Type B pancreatic cell (in vitro differentiated cells): ENCODE measurements at regions not wholly inside any gene's neighbourhood (a gene's known extent, or its start where the extent isn't known, plus 50 kb on each side); places are given as distances from the start of the nearest gene placed in this dataset.
"Not testable (repeated sequence)": the region's sequence is repeated elsewhere in the genome, so short reads cannot be mapped to it uniquely, and the experiment has no call there.

Experiments used
- DNase-seq: peaks from one replicate; pipeline ENCODE4 v3.0.0; 2021; ENCODE audit warnings: mixed read lengths; ENCODE audit not compliant: unreplicated experiment; ENCODE audit errors: extremely low spot score
- H3K27ac Mint-ChIP-seq: 2 replicates; pipeline ENCODE4 v1.8.0; 2021; ENCODE audit warnings: mild to moderate bottlenecking, mixed read lengths
- H3K27me3 Mint-ChIP-seq: 2 replicates; pipeline ENCODE4 v1.8.0; 2021; ENCODE audit warnings: mixed read lengths
- H3K36me3 Mint-ChIP-seq: 2 replicates; pipeline ENCODE4 v1.8.0; 2021; ENCODE audit warnings: mixed read lengths
- H3K4me1 Mint-ChIP-seq: one replicate; pipeline ENCODE4 v1.8.0; 2021; ENCODE audit warnings: mixed read lengths; ENCODE audit not compliant: unreplicated experiment
- H3K4me3 Mint-ChIP-seq: 2 replicates; pipeline ENCODE4 v1.8.0; 2021; ENCODE audit warnings: mild to moderate bottlenecking, mixed read lengths
- H3K9me3 Mint-ChIP-seq: 2 replicates; pipeline ENCODE4 v1.8.0; 2021; ENCODE audit warnings: mixed read lengths
- TF ChIP-seq, protein P1 (sequence below): fragments of 200-600 bp; sonication (generic); conservative IDR thresholded peaks from 2 replicates; pipeline ENCODE4 v1.5.0; 2021; ENCODE audit warnings: antibody characterized with exemption, mild to moderate bottlenecking

DNA sequence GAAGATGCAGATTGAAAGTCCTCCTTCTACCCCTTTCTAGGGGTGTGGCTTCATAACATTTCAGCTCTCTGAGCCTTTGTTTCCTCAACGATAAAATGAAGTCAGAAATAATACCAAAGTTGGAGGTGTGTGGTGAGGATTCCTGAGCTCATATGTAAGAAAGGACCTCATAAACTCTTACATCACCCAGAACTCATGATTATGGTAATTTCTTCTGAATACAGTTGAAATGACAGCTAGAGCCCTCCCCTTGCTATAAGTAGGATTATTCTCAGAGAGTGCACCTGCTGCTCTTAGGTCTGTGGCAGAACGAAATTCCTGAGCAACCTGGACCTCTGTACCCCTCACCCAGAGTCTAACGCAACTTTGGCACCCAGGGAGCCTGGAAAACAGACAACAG lies 291.4 kb upstream of the KLF4 start:
- Mint-ChIP-seq H3K4me3 (no peak overlapping the region), H3K9me3 (no peaks in the 10 kb centered on the region), H3K36me3 (no peaks in the 10 kb centered on the region), H3K27ac (no peak overlapping the region), H3K4me1 (no peaks in the 10 kb centered on the region), H3K27me3 (peaks cover 5% of the 10 kb centered on the region)
- no peak for DNase-seq
- TF ChIP-seq, protein P1, sequence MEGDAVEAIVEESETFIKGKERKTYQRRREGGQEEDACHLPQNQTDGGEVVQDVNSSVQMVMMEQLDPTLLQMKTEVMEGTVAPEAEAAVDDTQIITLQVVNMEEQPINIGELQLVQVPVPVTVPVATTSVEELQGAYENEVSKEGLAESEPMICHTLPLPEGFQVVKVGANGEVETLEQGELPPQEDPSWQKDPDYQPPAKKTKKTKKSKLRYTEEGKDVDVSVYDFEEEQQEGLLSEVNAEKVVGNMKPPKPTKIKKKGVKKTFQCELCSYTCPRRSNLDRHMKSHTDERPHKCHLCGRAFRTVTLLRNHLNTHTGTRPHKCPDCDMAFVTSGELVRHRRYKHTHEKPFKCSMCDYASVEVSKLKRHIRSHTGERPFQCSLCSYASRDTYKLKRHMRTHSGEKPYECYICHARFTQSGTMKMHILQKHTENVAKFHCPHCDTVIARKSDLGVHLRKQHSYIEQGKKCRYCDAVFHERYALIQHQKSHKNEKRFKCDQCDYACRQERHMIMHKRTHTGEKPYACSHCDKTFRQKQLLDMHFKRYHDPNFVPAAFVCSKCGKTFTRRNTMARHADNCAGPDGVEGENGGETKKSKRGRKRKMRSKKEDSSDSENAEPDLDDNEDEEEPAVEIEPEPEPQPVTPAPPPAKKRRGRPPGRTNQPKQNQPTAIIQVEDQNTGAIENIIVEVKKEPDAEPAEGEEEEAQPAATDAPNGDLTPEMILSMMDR: no peak

DNA sequence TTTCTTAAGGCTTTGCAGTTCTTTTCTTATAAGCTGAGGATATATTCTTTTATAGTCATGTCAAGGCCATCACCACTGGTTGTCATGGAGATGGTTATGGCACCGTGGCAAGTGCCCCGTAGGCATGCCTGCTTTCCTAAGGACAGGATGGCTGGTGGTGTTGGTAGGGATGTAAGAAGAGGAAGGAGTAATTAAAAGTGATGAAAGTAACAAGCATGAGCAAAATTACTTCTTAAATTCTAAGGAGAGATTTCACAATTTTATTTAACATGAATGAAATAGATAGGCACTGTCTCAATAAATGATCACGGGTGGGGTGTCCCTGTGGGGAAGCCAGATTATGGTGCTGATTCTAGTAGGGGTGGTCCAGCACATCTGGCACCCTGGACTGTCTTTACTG lies 290.2 kb upstream of the KLF4 start:
- H3K9me3 Mint-ChIP-seq: no peaks in the 10 kb centered on the region
- H3K4me3 Mint-ChIP-seq: no peak overlapping the region
- no peak for DNase-seq
- peaks cover 5% of the 10 kb centered on the region for H3K27me3 Mint-ChIP-seq
- no peaks in the 10 kb centered on the region for H3K36me3 Mint-ChIP-seq
- TF ChIP-seq, protein P1: no peak
- no peaks in the 10 kb centered on the region for H3K4me1 Mint-ChIP-seq
- H3K27ac Mint-ChIP-seq: no peak overlapping the region

DNA sequence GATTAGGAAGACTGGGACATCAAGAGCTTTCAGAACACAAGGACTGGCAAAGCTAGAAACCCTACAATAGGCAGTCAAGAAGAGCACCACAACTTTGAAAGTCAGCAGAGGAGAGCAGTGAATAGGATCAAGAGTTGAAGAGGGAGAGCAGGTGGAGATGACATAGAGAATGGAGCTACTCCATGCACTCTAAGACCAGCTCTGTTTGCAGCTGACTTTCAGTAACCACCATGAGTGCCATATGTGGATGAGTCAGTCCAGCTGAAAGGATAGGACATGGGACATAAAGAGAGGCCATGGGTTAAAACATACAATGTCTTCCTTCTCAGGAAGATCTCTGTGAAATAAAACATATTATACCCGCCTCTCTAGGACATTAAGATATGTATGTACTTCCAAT lies 289.1 kb upstream of the KLF4 start:
- Mint-ChIP-seq H3K36me3 (peaks cover under 1% of the 10 kb centered on the region), H3K27me3 (peaks cover 8% of the 10 kb centered on the region), H3K4me3 (no peak overlapping the region), H3K4me1 (no peaks in the 10 kb centered on the region), H3K9me3 (peaks cover 5% of the 10 kb centered on the region), H3K27ac (no peak overlapping the region)
- TF ChIP-seq, protein P1: no peak
- DNase-seq: no peak

DNA sequence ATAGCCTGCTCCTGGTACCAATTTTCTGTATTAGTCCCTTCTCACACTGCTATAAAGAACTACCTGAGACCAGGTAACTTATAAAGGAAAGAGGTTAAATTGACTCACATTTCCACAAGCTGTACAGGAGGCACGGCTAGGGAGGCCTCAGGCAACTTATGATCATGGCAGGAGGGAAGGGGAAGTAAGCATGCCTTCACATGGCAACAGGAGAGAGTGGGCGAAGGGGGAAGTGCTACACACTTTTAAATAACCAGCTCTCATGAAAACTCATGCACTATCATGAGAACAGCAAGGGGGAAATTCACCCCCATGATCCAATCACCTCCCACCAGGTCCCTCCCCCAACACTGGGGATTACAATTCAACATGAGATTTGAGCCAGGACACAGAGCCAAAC lies 284.5 kb upstream of the KLF4 start:
- H3K36me3 Mint-ChIP-seq, H3K4me3 Mint-ChIP-seq, H3K4me1 Mint-ChIP-seq, DNase-seq, H3K27ac Mint-ChIP-seq: not testable (repeated sequence)
- Mint-ChIP-seq H3K27me3 (peaks cover 11% of the 10 kb centered on the region), H3K9me3 (peaks cover 14% of the 10 kb centered on the region)

DNA sequence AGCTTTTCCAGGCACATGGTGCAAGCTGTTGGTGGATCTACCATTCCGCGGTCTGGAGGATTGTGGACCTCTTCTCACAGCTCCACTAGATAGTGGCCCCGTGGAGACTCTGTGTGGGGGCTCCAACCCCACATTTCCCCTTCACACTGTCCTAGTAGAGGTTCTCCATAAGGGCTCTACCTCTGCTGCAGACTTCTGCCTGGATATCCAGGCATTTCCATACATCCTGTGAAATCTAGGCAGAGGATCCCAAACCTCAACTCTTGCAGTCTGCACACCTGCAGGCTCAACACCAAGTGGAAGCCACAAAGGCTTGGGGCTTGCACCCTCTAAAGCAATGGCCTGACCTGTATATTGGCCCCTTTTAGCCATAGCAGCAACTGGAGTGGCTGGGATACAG lies 283.4 kb upstream of the KLF4 start:
- DNase-seq: no peak
- TF ChIP-seq, protein P1: no peak
- Mint-ChIP-seq H3K27ac (no peak overlapping the region), H3K4me1 (no peaks in the 10 kb centered on the region), H3K9me3 (peaks cover 14% of the 10 kb centered on the region), H3K4me3 (no peak overlapping the region), H3K36me3 (peaks cover 3% of the 10 kb centered on the region), H3K27me3 (peaks cover 11% of the 10 kb centered on the region)

DNA sequence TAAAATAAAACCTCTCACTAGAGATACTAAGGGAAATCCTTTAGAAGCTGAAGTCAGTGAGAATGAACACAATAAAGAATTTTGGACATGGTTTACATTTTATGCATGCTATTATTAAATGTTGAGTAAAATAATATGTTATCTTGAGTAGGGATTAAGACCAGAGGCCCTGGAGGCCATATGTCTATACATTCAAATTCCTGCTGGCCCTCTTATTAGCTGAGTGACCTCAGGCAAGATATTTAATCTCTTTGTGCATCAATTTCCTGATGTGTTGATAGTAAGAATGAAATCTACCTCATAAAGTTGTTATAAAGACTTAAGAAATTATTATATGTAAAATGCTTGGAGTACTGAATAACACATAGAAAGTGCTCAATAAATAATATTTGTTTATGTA lies 281.1 kb upstream of the KLF4 start:
- Mint-ChIP-seq H3K4me3 (no peak overlapping the region), H3K36me3 (peaks cover 3% of the 10 kb centered on the region), H3K9me3 (peaks cover 14% of the 10 kb centered on the region), H3K27ac (no peak overlapping the region), H3K4me1 (no peaks in the 10 kb centered on the region), H3K27me3 (peaks cover 11% of the 10 kb centered on the region)
- TF ChIP-seq, protein P1: no peak
- DNase-seq: no peak
